Mesendoderm (in vitro differentiated cells): ENCODE measurements at regions not wholly inside any gene's neighbourhood (a gene's known extent, or its start where the extent isn't known, plus 50 kb on each side); places are given as distances from the start of the nearest gene placed in this dataset.

ENCODE experiments used
- DNase-seq: peaks from one replicate; pipeline ENCODE4 v3.0.0; 2013
- H2AK5ac ChIP-seq: 2 replicates; pipeline ENCODE4 v1.6.1; 2013; ENCODE audit warnings: low read length, inconsistent platforms
- H2BK120ac ChIP-seq: 2 replicates; pipeline ENCODE4 v1.6.1; 2013; ENCODE audit warnings: low read depth, mild to moderate bottlenecking, low read length, moderate library complexity, mixed read lengths
- H2BK15ac ChIP-seq: replicated peaks from 2 replicates; pipeline ENCODE4 v1.6.1; 2013; ENCODE audit warnings: low read depth, mild to moderate bottlenecking, moderate library complexity
- H2BK5ac ChIP-seq: 2 replicates; pipeline ENCODE4 v1.6.1; 2013; ENCODE audit warnings: low read length, inconsistent platforms
- H3K18ac ChIP-seq: 2 replicates; pipeline ENCODE4 v1.6.1; 2013; ENCODE audit warnings: mild to moderate bottlenecking, low read length, mixed read lengths
- H3K23ac ChIP-seq: one replicate; pipeline ENCODE4 v1.6.1; 2013; ENCODE audit warnings: low read length
- H3K27ac ChIP-seq: 2 replicates; pipeline ENCODE4 v1.5.1; 2013; ENCODE audit warnings: low read depth, mild to moderate bottlenecking, inconsistent platforms, low read length, moderate library complexity
- H3K27me3 ChIP-seq: 2 replicates; pipeline ENCODE4 v1.6.1; 2013; ENCODE audit warnings: low read length, control low read depth, mild to moderate bottlenecking, inconsistent platforms; ENCODE audit not compliant: insufficient read depth, poor library complexity
- H3K36me3 ChIP-seq: 2 replicates; pipeline ENCODE4 v1.6.1; 2013; ENCODE audit warnings: low read length, inconsistent platforms; ENCODE audit not compliant: control insufficient read depth, insufficient read depth
- H3K4ac ChIP-seq: one replicate; pipeline ENCODE4 v1.6.1; 2013; ENCODE audit warnings: low read depth, mild to moderate bottlenecking, low read length, moderate library complexity
- H3K4me1 ChIP-seq: 2 replicates; pipeline ENCODE4 v1.6.1; 2013; ENCODE audit warnings: low read depth, low read length, inconsistent platforms; ENCODE audit not compliant: control insufficient read depth
- H3K4me2 ChIP-seq: 2 replicates; pipeline ENCODE4 v1.6.1; 2013; ENCODE audit warnings: low read length
- H3K4me3 ChIP-seq: 2 replicates; pipeline ENCODE4 v1.5.1; 2013; ENCODE audit warnings: mild to moderate bottlenecking, low read length
- H3K56ac ChIP-seq: one replicate; pipeline ENCODE4 v1.6.1; 2013; ENCODE audit warnings: low read length
- H3K79me1 ChIP-seq: 2 replicates; pipeline ENCODE4 v1.6.1; 2013; ENCODE audit warnings: low read length, inconsistent platforms
- H3K79me2 ChIP-seq: 2 replicates; pipeline ENCODE4 v1.6.1; 2013; ENCODE audit warnings: mild to moderate bottlenecking, low read length; ENCODE audit not compliant: control insufficient read depth, insufficient read depth
- H3K9ac ChIP-seq: 2 replicates; pipeline ENCODE4 v1.6.1; 2013; ENCODE audit warnings: low read length, inconsistent platforms
- H4K5ac ChIP-seq: one replicate; pipeline ENCODE4 v1.6.1; 2013; ENCODE audit warnings: low read length
- H4K8ac ChIP-seq: one replicate; pipeline ENCODE4 v1.6.1; 2013; ENCODE audit warnings: low read depth, mild to moderate bottlenecking, control low read depth, low read length, moderate library complexity
- WGBS: extraction: QIAGEN DNeasy Blood & Tissue Kit; methylation state at CpG from one replicate; pipeline ENCODE4 v1.1.7; 2013; ENCODE audit warnings: low lambda C conversion rate, missing lambda C conversion rate; ENCODE audit not compliant: insufficient coverage; ENCODE audit errors: extremely low coverage; 5-methylcytosine and 5-hydroxymethylcytosine counted together

GRCh38 chr18:65632236-65632635, 118.6 kb upstream of the CDH7 start:
- H3K4me3 ChIP-seq, result no peak overlapping the region
- H3K4ac ChIP-seq, result no peak overlapping the region
- no peaks in the 10 kb centered on the region for H3K36me3 ChIP-seq
- DNase-seq, result no peak
- no peak overlapping the region for H2BK5ac ChIP-seq
- H3K4me1 ChIP-seq, result no peaks in the 10 kb centered on the region
- no peak overlapping the region for H4K8ac ChIP-seq
- H3K9ac ChIP-seq, result no peak overlapping the region
- H3K18ac ChIP-seq, result no peak overlapping the region
- H3K79me2 ChIP-seq, result no peaks in the 10 kb centered on the region
- no peaks in the 10 kb centered on the region for H3K79me1 ChIP-seq
- H3K27ac ChIP-seq, result no peak overlapping the region
- no peak overlapping the region for H3K56ac ChIP-seq
- no peak overlapping the region for H4K5ac ChIP-seq
- no peak overlapping the region for H2BK120ac ChIP-seq
- no peak overlapping the region for H2AK5ac ChIP-seq
- no peaks in the 10 kb centered on the region for H3K27me3 ChIP-seq
- H3K23ac ChIP-seq, result no peak overlapping the region
- no peak overlapping the region for H2BK15ac ChIP-seq
- no peak overlapping the region for H3K4me2 ChIP-seq
- no CpG with 5 or more reads among the region's 2 CpGs for WGBS

- no peak overlapping the region for H3K27ac ChIP-seq
- H3K36me3 ChIP-seq, result no peaks in the 10 kb centered on the region
- H2AK5ac ChIP-seq, result no peak overlapping the region
- no peak overlapping the region for H3K18ac ChIP-seq
- H4K8ac ChIP-seq, result no peak overlapping the region
- H3K4ac ChIP-seq, result no peak overlapping the region
- H3K4me2 ChIP-seq, result no peak overlapping the region
- no peak for DNase-seq
- H2BK120ac ChIP-seq, result no peak overlapping the region
- H3K4me1 ChIP-seq, result no peaks in the 10 kb centered on the region
- H3K27me3 ChIP-seq, result no peaks in the 10 kb centered on the region
- H3K9ac ChIP-seq, result no peak overlapping the region
- H3K23ac ChIP-seq, result no peak overlapping the region
- H3K79me2 ChIP-seq, result no peaks in the 10 kb centered on the region
- H3K4me3 ChIP-seq, result no peak overlapping the region
- H2BK5ac ChIP-seq, result no peak overlapping the region
- H3K79me1 ChIP-seq, result no peaks in the 10 kb centered on the region
- H2BK15ac ChIP-seq, result no peak overlapping the region
- no peak overlapping the region for H4K5ac ChIP-seq
- no peak overlapping the region for H3K56ac ChIP-seq
- WGBS, result no CpG with 5 or more reads among the region's 1 CpG
Measured at GRCh38 chr18:65631766-65632165, 119.0 kb upstream of the CDH7 start.

GRCh38 chr18:65628390-65628789, 122.4 kb upstream of the CDH7 start:
- Histone ChIP-seq H3K56ac (no peak overlapping the region), H4K5ac (no peak overlapping the region), H3K36me3 (no peaks in the 10 kb centered on the region), H3K79me1 (no peaks in the 10 kb centered on the region), H3K79me2 (no peaks in the 10 kb centered on the region), H3K9ac (no peak overlapping the region), H3K23ac (no peak overlapping the region), H3K27me3 (no peaks in the 10 kb centered on the region), H3K18ac (no peak overlapping the region), H2BK120ac (no peak overlapping the region), H3K4me1 (no peaks in the 10 kb centered on the region), H2AK5ac (no peak overlapping the region), H4K8ac (no peak overlapping the region), H2BK15ac (no peak overlapping the region), H2BK5ac (no peak overlapping the region), H3K4me3 (no peak overlapping the region), H3K4me2 (no peak overlapping the region), H3K27ac (no peak overlapping the region), H3K4ac (no peak overlapping the region)
- DNase-seq, result no peak
- no CpG with 5 or more reads among the region's 1 CpG for WGBS

GRCh38 chr18:65623676-65624075, 127.1 kb upstream of the CDH7 start:
- Histone ChIP-seq H3K79me1 (no peaks in the 10 kb centered on the region), H3K27ac (no peak overlapping the region), H3K4me3 (no peak overlapping the region), H2BK5ac (no peak overlapping the region), H4K5ac (no peak overlapping the region), H3K36me3 (no peaks in the 10 kb centered on the region), H2BK15ac (no peak overlapping the region), H2BK120ac (no peak overlapping the region), H4K8ac (no peak overlapping the region), H3K4me1 (no peaks in the 10 kb centered on the region), H3K18ac (no peak overlapping the region), H3K79me2 (no peaks in the 10 kb centered on the region), H3K56ac (no peak overlapping the region), H3K4me2 (no peak overlapping the region), H2AK5ac (no peak overlapping the region), H3K23ac (no peak overlapping the region), H3K27me3 (no peaks in the 10 kb centered on the region), H3K4ac (no peak overlapping the region), H3K9ac (no peak overlapping the region)
- no peak for DNase-seq
- WGBS, result no CpG with 5 or more reads among the region's 6 CpGs

- Histone ChIP-seq H3K4me1 (no peaks in the 10 kb centered on the region), H4K8ac (no peak overlapping the region), H3K56ac (no peak overlapping the region), H3K79me1 (no peaks in the 10 kb centered on the region), H3K18ac (no peak overlapping the region), H3K4me2 (no peak overlapping the region), H3K79me2 (no peaks in the 10 kb centered on the region), H3K4ac (no peak overlapping the region), H3K27me3 (no peaks in the 10 kb centered on the region), H2BK5ac (no peak overlapping the region), H2BK120ac (no peak overlapping the region), H3K4me3 (no peak overlapping the region), H3K23ac (no peak overlapping the region), H3K9ac (no peak overlapping the region), H3K27ac (no peak overlapping the region), H3K36me3 (no peaks in the 10 kb centered on the region), H2AK5ac (no peak overlapping the region), H2BK15ac (no peak overlapping the region), H4K5ac (no peak overlapping the region)
- DNase-seq, result no peak
- no CpG with 5 or more reads among the region's 4 CpGs for WGBS
Measured at GRCh38 chr18:65622436-65622835, 128.4 kb upstream of the CDH7 start.

GRCh38 chr18:65620076-65620696, 130.6 kb upstream of the CDH7 start:
- no peak overlapping the region for H2AK5ac ChIP-seq
- no peaks in the 10 kb centered on the region for H3K27me3 ChIP-seq
- no peak overlapping the region for H2BK120ac ChIP-seq
- H3K79me1 ChIP-seq, result no peaks in the 10 kb centered on the region
- H3K27ac ChIP-seq, result no peak overlapping the region
- no peak for DNase-seq
- H3K23ac ChIP-seq, result no peak overlapping the region
- H3K4me2 ChIP-seq, result no peak overlapping the region
- H3K56ac ChIP-seq, result no peak overlapping the region
- no peaks in the 10 kb centered on the region for H3K4me1 ChIP-seq
- no peaks in the 10 kb centered on the region for H3K36me3 ChIP-seq
- no peak overlapping the region for H3K4me3 ChIP-seq
- H3K18ac ChIP-seq, result no peak overlapping the region
- no peak overlapping the region for H2BK15ac ChIP-seq
- no peak overlapping the region for H4K8ac ChIP-seq
- no peak overlapping the region for H3K4ac ChIP-seq
- no peaks in the 10 kb centered on the region for H3K79me2 ChIP-seq
- no CpG with 5 or more reads among the region's 9 CpGs for WGBS
- H3K9ac ChIP-seq, result no peak overlapping the region
- no peak overlapping the region for H2BK5ac ChIP-seq
- H4K5ac ChIP-seq, result no peak overlapping the region
